GM23338 (cell line): ENCODE measurements at regions not wholly inside any gene's neighbourhood (a gene's known extent, or its start where the extent isn't known, plus 50 kb on each side); places are given as distances from the start of the nearest gene placed in this dataset.

ENCODE experiments used
- ATAC-seq: fragments of 200-7000 bp; cut with Tn5 transposase; 3 replicates; pipeline ENCODE4 v1.9.1; 2020
- DNase-seq: peaks from one replicate; pipeline ENCODE4 v3.0.0-alpha.2; 2015; ENCODE audit warnings: low spot score
- H2AFZ ChIP-seq: fragments of 200-600 bp; sonication (generic); 2 replicates; pipeline ENCODE4 v1.8.0; 2016; ENCODE audit warnings: antibody characterized with exemption, mild to moderate bottlenecking, moderate library complexity
- H3F3A ChIP-seq: fragments of 200-600 bp; sonication (generic); replicated peaks from 2 replicates; pipeline ENCODE4 v1.8.0; 2017; ENCODE audit warnings: antibody characterized with exemption, mixed run types, low read depth
- H3K27ac ChIP-seq: fragments of 200-600 bp; sonication (generic); 2 replicates; pipeline ENCODE4 v1.6.1; 2016; ENCODE audit warnings: low read depth
- H3K27me3 ChIP-seq: fragments of 200-600 bp; sonication (generic); 2 replicates; pipeline ENCODE4 v1.8.0; 2016; ENCODE audit warnings: mild to moderate bottlenecking, mixed run types, moderate library complexity; ENCODE audit not compliant: insufficient read depth
- H3K36me3 ChIP-seq: fragments of 200-600 bp; sonication (generic); 2 replicates; pipeline ENCODE4 v1.8.0; 2016; ENCODE audit warnings: mild to moderate bottlenecking; ENCODE audit not compliant: insufficient read depth
- H3K4me1 ChIP-seq: fragments of 200-600 bp; sonication (generic); 2 replicates; pipeline ENCODE4 v1.8.0; 2016; ENCODE audit warnings: mild to moderate bottlenecking, moderate library complexity; ENCODE audit not compliant: insufficient read depth
- H3K4me2 ChIP-seq: fragments of 200-600 bp; sonication (generic); 2 replicates; pipeline ENCODE4 v1.7.1; 2017; ENCODE audit warnings: mixed run types
- H3K4me3 ChIP-seq: fragments of 200-600 bp; sonication (generic); 2 replicates; pipeline ENCODE4 v1.6.1; 2016; ENCODE audit warnings: mixed run types
- H3K79me2 ChIP-seq: fragments of 200-600 bp; sonication (generic); replicated peaks from 2 replicates; pipeline ENCODE4 v1.8.0; 2017; ENCODE audit warnings: mild to moderate bottlenecking; ENCODE audit not compliant: insufficient read depth
- H3K9me2 ChIP-seq: fragments of 200-600 bp; sonication (generic); 2 replicates; pipeline ENCODE4 v1.8.0; 2017; ENCODE audit not compliant: insufficient read depth
- H4K20me1 ChIP-seq: fragments of 200-600 bp; sonication (generic); replicated peaks from 2 replicates; pipeline ENCODE4 v1.8.0; 2017; ENCODE audit warnings: mild to moderate bottlenecking; ENCODE audit not compliant: insufficient read depth
- H3K27ac Mint-ChIP-seq: 2 replicates; pipeline ENCODE4 v1.8.0; 2020; ENCODE audit warnings: inconsistent platforms, mild to moderate bottlenecking, moderate library complexity, mixed read lengths
- H3K27me3 Mint-ChIP-seq: 3 replicates; pipeline ENCODE4 v1.8.0; 2022; ENCODE audit warnings: low read depth, mild to moderate bottlenecking, moderate library complexity, mixed read lengths, inconsistent platforms; ENCODE audit not compliant: insufficient read depth, poor library complexity
- H3K36me3 Mint-ChIP-seq: 3 replicates; pipeline ENCODE4 v1.8.0; 2021; ENCODE audit warnings: low read depth, mild to moderate bottlenecking, inconsistent platforms, moderate library complexity, mixed read lengths
- H3K4me1 Mint-ChIP-seq: 3 replicates; pipeline ENCODE4 v1.8.0; 2020; ENCODE audit warnings: mild to moderate bottlenecking, inconsistent platforms, mixed read lengths
- H3K4me3 Mint-ChIP-seq: 3 replicates; pipeline ENCODE4 v1.8.0; 2021; ENCODE audit warnings: moderate library complexity, mild to moderate bottlenecking, inconsistent platforms, mixed read lengths
- H3K9me3 Mint-ChIP-seq: 3 replicates; pipeline ENCODE4 v1.8.0; 2020; ENCODE audit warnings: moderate library complexity, mild to moderate bottlenecking, inconsistent platforms, mixed read lengths
- CREB1 ChIP-seq: fragments of 250-450 bp; sonication (Bioruptor Pico); IDR thresholded peaks from 2 replicates; pipeline ENCODE4 v1.5.0; 2020; ENCODE audit warnings: low read depth, mild to moderate bottlenecking, moderate library complexity
- ETS1 ChIP-seq: IDR thresholded peaks from 2 replicates; pipeline ENCODE4 v1.6.1; 2016; ENCODE audit warnings: antibody characterized with exemption
- EZH2 ChIP-seq: fragments of 200-600 bp; sonication (generic); IDR thresholded peaks from one replicate; pipeline ENCODE4 v1.8.0; 2017; ENCODE audit warnings: antibody characterized with exemption, mild to moderate bottlenecking, low read depth; ENCODE audit not compliant: unreplicated experiment
- EZH2phosphoT487 ChIP-seq: fragments of 200-600 bp; sonication (generic); IDR thresholded peaks from one replicate; pipeline ENCODE4 v1.8.1; 2018; ENCODE audit warnings: antibody characterized with exemption; ENCODE audit not compliant: unreplicated experiment
- JUNB ChIP-seq: IDR thresholded peaks from one replicate; pipeline ENCODE4 v1.6.1; 2016; ENCODE audit warnings: antibody characterized with exemption; ENCODE audit not compliant: unreplicated experiment
- NANOG ChIP-seq: IDR thresholded peaks from 2 replicates; pipeline ENCODE4 v1.6.1; 2016; ENCODE audit warnings: antibody characterized with exemption, borderline replicate concordance
- POLR2AphosphoS5 ChIP-seq: IDR thresholded peaks from 2 replicates; pipeline ENCODE4 v1.6.1; 2016; ENCODE audit warnings: antibody characterized with exemption, low read depth
- STAT1 ChIP-seq: IDR thresholded peaks from one replicate; pipeline ENCODE4 v1.6.1; 2016; ENCODE audit warnings: antibody characterized with exemption; ENCODE audit not compliant: unreplicated experiment
- ZNF114 ChIP-seq: fragments of 250-450 bp; sonication (Bioruptor Pico); IDR thresholded peaks from 2 replicates; pipeline ENCODE4 v1.5.0; 2020; ENCODE audit warnings: mild to moderate bottlenecking, moderate library complexity
- TF ChIP-seq, protein P1 (sequence below): IDR thresholded peaks from one replicate; pipeline ENCODE4 v1.6.1; 2018; ENCODE audit warnings: antibody characterized with exemption; ENCODE audit not compliant: unreplicated experiment

GRCh38 chr5:173487300-173487699 is 129.2 kb downstream of the BOD1 start:
- Histone ChIP-seq H3K27me3 (no peaks in the 10 kb centered on the region), H3K27ac (no peak overlapping the region), H3K4me2 (no peak overlapping the region), H3K36me3 (no peaks in the 10 kb centered on the region), H3K79me2 (no peaks in the 10 kb centered on the region), H3K4me3 (no peak overlapping the region), H3K9me2 (no peaks in the 10 kb centered on the region), H4K20me1 (no peaks in the 10 kb centered on the region), H3F3A (no peaks in the 10 kb centered on the region), H3K4me1 (no peaks in the 10 kb centered on the region), H2AFZ (no peak overlapping the region)
- DNase-seq (no peak), ATAC-seq (no peak)
- Mint-ChIP-seq H3K9me3 (no peaks in the 10 kb centered on the region), H3K4me3 (no peak overlapping the region), H3K27me3 (no peaks in the 10 kb centered on the region), H3K4me1 (no peaks in the 10 kb centered on the region), H3K27ac (no peak overlapping the region), H3K36me3 (no peaks in the 10 kb centered on the region)
- TF ChIP-seq POLR2AphosphoS5 (no peak), ETS1 (no peak), CREB1 (CRISPR knock-in tag) (no peak), JUNB (no peak), EZH2 (no peak), ZNF114 (CRISPR knock-in tag) (no peak), NANOG (no peak), EZH2phosphoT487 (no peak), STAT1 (no peak)

- no peak overlapping the region for H2AFZ ChIP-seq
- H3K36me3 Mint-ChIP-seq: no peaks in the 10 kb centered on the region
- no peak for ATAC-seq
- H3K27ac ChIP-seq: no peak overlapping the region
- no peaks in the 10 kb centered on the region for H3K36me3 ChIP-seq
- no peak for DNase-seq
- H3K27ac Mint-ChIP-seq: no peak overlapping the region
- no peaks in the 10 kb centered on the region for H3K9me2 ChIP-seq
- no peak overlapping the region for H3K4me3 Mint-ChIP-seq
- H3K27me3 Mint-ChIP-seq: no peaks in the 10 kb centered on the region
- H3K4me1 ChIP-seq: no peaks in the 10 kb centered on the region
- TF ChIP-seq EZH2 (no peak), NANOG (no peak), ZNF114 (CRISPR knock-in tag) (no peak), EZH2phosphoT487 (no peak)
- TF ChIP-seq, protein P1, sequence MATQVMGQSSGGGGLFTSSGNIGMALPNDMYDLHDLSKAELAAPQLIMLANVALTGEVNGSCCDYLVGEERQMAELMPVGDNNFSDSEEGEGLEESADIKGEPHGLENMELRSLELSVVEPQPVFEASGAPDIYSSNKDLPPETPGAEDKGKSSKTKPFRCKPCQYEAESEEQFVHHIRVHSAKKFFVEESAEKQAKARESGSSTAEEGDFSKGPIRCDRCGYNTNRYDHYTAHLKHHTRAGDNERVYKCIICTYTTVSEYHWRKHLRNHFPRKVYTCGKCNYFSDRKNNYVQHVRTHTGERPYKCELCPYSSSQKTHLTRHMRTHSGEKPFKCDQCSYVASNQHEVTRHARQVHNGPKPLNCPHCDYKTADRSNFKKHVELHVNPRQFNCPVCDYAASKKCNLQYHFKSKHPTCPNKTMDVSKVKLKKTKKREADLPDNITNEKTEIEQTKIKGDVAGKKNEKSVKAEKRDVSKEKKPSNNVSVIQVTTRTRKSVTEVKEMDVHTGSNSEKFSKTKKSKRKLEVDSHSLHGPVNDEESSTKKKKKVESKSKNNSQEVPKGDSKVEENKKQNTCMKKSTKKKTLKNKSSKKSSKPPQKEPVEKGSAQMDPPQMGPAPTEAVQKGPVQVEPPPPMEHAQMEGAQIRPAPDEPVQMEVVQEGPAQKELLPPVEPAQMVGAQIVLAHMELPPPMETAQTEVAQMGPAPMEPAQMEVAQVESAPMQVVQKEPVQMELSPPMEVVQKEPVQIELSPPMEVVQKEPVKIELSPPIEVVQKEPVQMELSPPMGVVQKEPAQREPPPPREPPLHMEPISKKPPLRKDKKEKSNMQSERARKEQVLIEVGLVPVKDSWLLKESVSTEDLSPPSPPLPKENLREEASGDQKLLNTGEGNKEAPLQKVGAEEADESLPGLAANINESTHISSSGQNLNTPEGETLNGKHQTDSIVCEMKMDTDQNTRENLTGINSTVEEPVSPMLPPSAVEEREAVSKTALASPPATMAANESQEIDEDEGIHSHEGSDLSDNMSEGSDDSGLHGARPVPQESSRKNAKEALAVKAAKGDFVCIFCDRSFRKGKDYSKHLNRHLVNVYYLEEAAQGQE: no peak
- H4K20me1 ChIP-seq: no peaks in the 10 kb centered on the region
- H3K27me3 ChIP-seq: no peaks in the 10 kb centered on the region
- no peaks in the 10 kb centered on the region for H3F3A ChIP-seq
- no peaks in the 10 kb centered on the region for H3K9me3 Mint-ChIP-seq
- no peak overlapping the region for H3K4me3 ChIP-seq
- no peak overlapping the region for H3K4me2 ChIP-seq
- no peaks in the 10 kb centered on the region for H3K79me2 ChIP-seq
- peaks cover 2% of the 10 kb centered on the region; the same call in 1 of the 3 replicates for H3K4me1 Mint-ChIP-seq
These were observed 129.9 kb downstream of the BOD1 start for GRCh38 chr5:173486355-173487225.
